ENCODE measurements at regions not wholly inside any gene's neighbourhood (a gene's known extent, or its start where the extent isn't known, plus 50 kb on each side); places are given as distances from the start of the nearest gene placed in this dataset.

- Mint-ChIP-seq H3K27me3 (peaks cover 3% of the 10 kb centered on the region), H3K4me1 (no peaks in the 10 kb centered on the region), H3K4me3 (no peak overlapping the region), H3K27ac (no peak overlapping the region), H3K36me3 (no peaks in the 10 kb centered on the region), H3K9me3 (no peaks in the 10 kb centered on the region)
Measured at GRCh38 chr13:34035676-34036325, 217.9 kb downstream of the RFC3 start.

- H3K27me3 Mint-ChIP-seq = peaks cover 3% of the 10 kb centered on the region
Measured at GRCh38 chr13:34037636-34038540, 219.9 kb downstream of the RFC3 start.

GRCh38 chr13:34038541-34039068 is 220.7 kb downstream of the RFC3 start:
- Mint-ChIP-seq H3K27me3 (peaks cover 3% of the 10 kb centered on the region), H3K4me1 (no peaks in the 10 kb centered on the region), H3K27ac (no peak overlapping the region), H3K9me3 (no peaks in the 10 kb centered on the region), H3K4me3 (no peak overlapping the region), H3K36me3 (no peaks in the 10 kb centered on the region)

More at GRCh38 chr13:34037636-34038540, 219.9 kb downstream of the RFC3 start:
- Mint-ChIP-seq H3K36me3 (no peaks in the 10 kb centered on the region), H3K27ac (no peak overlapping the region), H3K4me3 (no peak overlapping the region), H3K4me1 (no peaks in the 10 kb centered on the region), H3K9me3 (no peaks in the 10 kb centered on the region)

- H3K9me3 Mint-ChIP-seq = no peaks in the 10 kb centered on the region
- peaks cover 3% of the 10 kb centered on the region for H3K27me3 Mint-ChIP-seq
- no peaks in the 10 kb centered on the region for H3K4me1 Mint-ChIP-seq
- H3K4me3 Mint-ChIP-seq = no peak overlapping the region
- no peaks in the 10 kb centered on the region for H3K36me3 Mint-ChIP-seq
- H3K27ac Mint-ChIP-seq = no peak overlapping the region
Measured at GRCh38 chr13:34039678-34040077, 221.7 kb downstream of the RFC3 start.

GRCh38 chr13:34040863-34041262 is 222.9 kb downstream of the RFC3 start:
- no peaks in the 10 kb centered on the region for H3K9me3 Mint-ChIP-seq
- no peaks in the 10 kb centered on the region for H3K4me1 Mint-ChIP-seq
- peaks cover 3% of the 10 kb centered on the region for H3K27me3 Mint-ChIP-seq
- H3K36me3 Mint-ChIP-seq = no peaks in the 10 kb centered on the region
- H3K4me3 Mint-ChIP-seq = no peak overlapping the region
- no peak overlapping the region for H3K27ac Mint-ChIP-seq

GRCh38 chr13:34044041-34044440 is 226.1 kb downstream of the RFC3 start:
- peaks cover 7% of the 10 kb centered on the region for H3K9me3 Mint-ChIP-seq

GRCh38 chr13:34044660-34045080 is 226.7 kb downstream of the RFC3 start:
- peaks cover 7% of the 10 kb centered on the region for H3K9me3 Mint-ChIP-seq
- H3K36me3 Mint-ChIP-seq = no peaks in the 10 kb centered on the region
- no peak overlapping the region for H3K27ac Mint-ChIP-seq
- no peak overlapping the region for H3K4me3 Mint-ChIP-seq
- no peaks in the 10 kb centered on the region for H3K27me3 Mint-ChIP-seq
- no peaks in the 10 kb centered on the region for H3K4me1 Mint-ChIP-seq

More at GRCh38 chr13:34044041-34044440, 226.1 kb downstream of the RFC3 start:
- H3K4me3 Mint-ChIP-seq = no peak overlapping the region
- H3K27me3 Mint-ChIP-seq = no peaks in the 10 kb centered on the region
- H3K36me3 Mint-ChIP-seq = no peaks in the 10 kb centered on the region
- H3K4me1 Mint-ChIP-seq = no peaks in the 10 kb centered on the region
- no peak overlapping the region for H3K27ac Mint-ChIP-seq

- H3K27ac Mint-ChIP-seq = no peak overlapping the region
- H3K4me1 Mint-ChIP-seq = no peaks in the 10 kb centered on the region
- no peak overlapping the region for H3K4me3 Mint-ChIP-seq
- no peaks in the 10 kb centered on the region for H3K36me3 Mint-ChIP-seq
- H3K27me3 Mint-ChIP-seq = no peaks in the 10 kb centered on the region
- peaks cover 7% of the 10 kb centered on the region for H3K9me3 Mint-ChIP-seq
Measured at GRCh38 chr13:34046457-34046856, 228.5 kb downstream of the RFC3 start.

GRCh38 chr13:34048652-34049051 is 230.7 kb downstream of the RFC3 start:
- no peaks in the 10 kb centered on the region for H3K36me3 Mint-ChIP-seq
- H3K27ac Mint-ChIP-seq = no peak overlapping the region
- peaks cover 17% of the 10 kb centered on the region for H3K9me3 Mint-ChIP-seq
- no peak overlapping the region for H3K4me3 Mint-ChIP-seq
- no peaks in the 10 kb centered on the region for H3K27me3 Mint-ChIP-seq
- no peaks in the 10 kb centered on the region for H3K4me1 Mint-ChIP-seq

- H3K36me3 Mint-ChIP-seq = no peaks in the 10 kb centered on the region
- H3K27me3 Mint-ChIP-seq = peaks cover 3% of the 10 kb centered on the region
- no peaks in the 10 kb centered on the region for H3K4me1 Mint-ChIP-seq
- peaks cover 9% of the 10 kb centered on the region for H3K9me3 Mint-ChIP-seq
- no peak overlapping the region for H3K4me3 Mint-ChIP-seq
- H3K27ac Mint-ChIP-seq = no peak overlapping the region
Measured at GRCh38 chr13:34056733-34057258, 238.8 kb downstream of the RFC3 start.

- Mint-ChIP-seq H3K27ac (no peak overlapping the region), H3K9me3 (no peaks in the 10 kb centered on the region), H3K36me3 (no peaks in the 10 kb centered on the region), H3K4me3 (no peak overlapping the region), H3K4me1 (no peaks in the 10 kb centered on the region), H3K27me3 (peaks cover 6% of the 10 kb centered on the region)
Measured at GRCh38 chr13:34064456-34065205, 246.7 kb downstream of the RFC3 start.

GRCh38 chr13:34065928-34066327 is 248.0 kb downstream of the RFC3 start:
- no peaks in the 10 kb centered on the region for H3K36me3 Mint-ChIP-seq
- H3K4me3 Mint-ChIP-seq = no peak overlapping the region
- H3K9me3 Mint-ChIP-seq = no peaks in the 10 kb centered on the region
- H3K27ac Mint-ChIP-seq = no peak overlapping the region
- peaks cover 3% of the 10 kb centered on the region for H3K27me3 Mint-ChIP-seq
- H3K4me1 Mint-ChIP-seq = no peaks in the 10 kb centered on the region

GRCh38 chr13:34066344-34066743 is 248.4 kb downstream of the RFC3 start:
- H3K4me3 Mint-ChIP-seq = no peak overlapping the region
- no peaks in the 10 kb centered on the region for H3K36me3 Mint-ChIP-seq
- H3K9me3 Mint-ChIP-seq = no peaks in the 10 kb centered on the region
- no peaks in the 10 kb centered on the region for H3K4me1 Mint-ChIP-seq
- no peak overlapping the region for H3K27ac Mint-ChIP-seq
- H3K27me3 Mint-ChIP-seq = peaks cover 3% of the 10 kb centered on the region

GRCh38 chr13:34070006-34070405 is 252.1 kb downstream of the RFC3 start:
- H3K27ac Mint-ChIP-seq = no peak overlapping the region
- H3K27me3 Mint-ChIP-seq = no peaks in the 10 kb centered on the region
- H3K9me3 Mint-ChIP-seq = peaks cover 7% of the 10 kb centered on the region
- no peak overlapping the region for H3K4me3 Mint-ChIP-seq
- H3K36me3 Mint-ChIP-seq = no peaks in the 10 kb centered on the region
- H3K4me1 Mint-ChIP-seq = no peaks in the 10 kb centered on the region

GRCh38 chr13:34070544-34071303 is 252.8 kb downstream of the RFC3 start:
- Mint-ChIP-seq H3K27ac (no peak overlapping the region), H3K9me3 (peaks cover 7% of the 10 kb centered on the region), H3K36me3 (no peaks in the 10 kb centered on the region), H3K4me3 (no peak overlapping the region), H3K4me1 (no peaks in the 10 kb centered on the region), H3K27me3 (no peaks in the 10 kb centered on the region)
